WERI-Rb-1 (cell line): ENCODE measurements at regions not wholly inside any gene's neighbourhood (a gene's known extent, or its start where the extent isn't known, plus 50 kb on each side); places are given as distances from the start of the nearest gene placed in this dataset.

Experiments used
- DNase-seq: peaks from one replicate; pipeline ENCODE4 v3.0.0-alpha.2; 2020
- H3K27ac ChIP-seq: fragments of 250-450 bp; sonication (Bioruptor Pico); 2 replicates; pipeline ENCODE4 v1.5.1; 2020; ENCODE audit warnings: mild to moderate bottlenecking, moderate library complexity
- H3K27me3 ChIP-seq: fragments of 250-450 bp; sonication (Bioruptor Pico); 2 replicates; pipeline ENCODE4 v1.5.1; 2021; ENCODE audit warnings: mild to moderate bottlenecking, low read depth, moderate library complexity; ENCODE audit not compliant: insufficient read depth, severe bottlenecking
- H3K36me3 ChIP-seq: fragments of 250-450 bp; sonication (Bioruptor Pico); 2 replicates; pipeline ENCODE4 v1.5.1; 2020; ENCODE audit warnings: mild to moderate bottlenecking, moderate library complexity
- H3K4me3 ChIP-seq: 2 replicates; pipeline ENCODE4 v1.5.1; 2011; ENCODE audit warnings: low read depth, mild to moderate bottlenecking, control low read depth, low read length
- H3K9me3 ChIP-seq: fragments of 250-450 bp; sonication (Bioruptor Pico); 2 replicates; pipeline ENCODE4 v1.5.1; 2021; ENCODE audit warnings: mild to moderate bottlenecking, moderate library complexity; ENCODE audit not compliant: severe bottlenecking
- CTCF ChIP-seq: IDR thresholded peaks from 2 replicates; pipeline ENCODE4 v1.5.1; 2011; ENCODE audit warnings: low read depth, mild to moderate bottlenecking, control low read depth, inconsistent platforms, low read length

- Histone ChIP-seq H3K4me3 (no peak overlapping the region), H3K27me3 (no peaks in the 10 kb centered on the region), H3K27ac (no peak overlapping the region), H3K9me3 (no peaks in the 10 kb centered on the region), H3K36me3 (no peaks in the 10 kb centered on the region)
- no peak for TF ChIP-seq CTCF
- no peak for DNase-seq
Observed at GRCh38 chr7:17516771-17517170, 218.3 kb downstream of the AHR start.

DNA sequence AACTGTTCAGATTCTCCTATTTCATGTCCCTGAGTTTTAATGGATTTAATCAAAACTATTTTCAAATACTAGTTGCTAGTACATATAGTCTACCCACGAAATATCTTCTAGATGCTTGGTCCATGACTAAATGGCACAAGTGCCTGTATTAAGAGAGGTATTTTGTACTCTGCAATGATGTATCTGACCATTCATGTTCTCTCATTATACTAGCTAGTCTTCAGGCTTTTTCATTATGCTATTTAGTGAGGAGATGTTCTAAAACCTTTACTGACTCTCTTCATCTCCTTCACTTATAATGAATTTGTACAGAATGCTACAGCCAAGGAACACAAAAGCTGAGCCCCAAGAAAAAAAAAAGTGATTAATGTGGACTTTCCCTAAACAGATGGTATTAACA is 222.5 kb downstream of the AHR start:
- TF ChIP-seq CTCF = no peak
- Histone ChIP-seq H3K9me3 (no peaks in the 10 kb centered on the region), H3K27ac (no peak overlapping the region), H3K36me3 (no peaks in the 10 kb centered on the region), H3K4me3 (no peak overlapping the region), H3K27me3 (no peaks in the 10 kb centered on the region)
- no peak for DNase-seq

DNA sequence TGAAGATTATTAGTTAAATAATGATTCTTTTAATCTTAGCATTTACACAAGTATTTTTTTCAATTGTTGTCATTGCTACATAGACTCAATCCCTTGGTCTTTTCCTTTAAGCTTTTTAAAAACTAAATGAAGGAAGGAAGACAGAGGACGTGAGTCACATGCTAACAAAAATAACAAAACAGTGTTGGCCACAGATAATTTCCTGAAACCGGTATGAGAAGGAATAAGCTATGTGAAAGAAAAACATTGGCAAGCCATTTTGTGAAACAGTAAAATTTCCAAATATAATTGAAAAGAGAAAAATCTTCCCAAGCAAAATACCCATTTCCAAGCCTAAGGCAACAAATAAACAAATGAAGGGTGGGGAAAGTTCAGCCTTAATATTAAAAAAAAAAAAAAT is 223.0 kb downstream of the AHR start:
- no peaks in the 10 kb centered on the region for H3K27me3 ChIP-seq
- no peak overlapping the region for H3K27ac ChIP-seq
- H3K36me3 ChIP-seq = no peaks in the 10 kb centered on the region
- H3K9me3 ChIP-seq = no peaks in the 10 kb centered on the region
- no peak for TF ChIP-seq CTCF
- DNase-seq = no peak
- H3K4me3 ChIP-seq = no peak overlapping the region

DNA sequence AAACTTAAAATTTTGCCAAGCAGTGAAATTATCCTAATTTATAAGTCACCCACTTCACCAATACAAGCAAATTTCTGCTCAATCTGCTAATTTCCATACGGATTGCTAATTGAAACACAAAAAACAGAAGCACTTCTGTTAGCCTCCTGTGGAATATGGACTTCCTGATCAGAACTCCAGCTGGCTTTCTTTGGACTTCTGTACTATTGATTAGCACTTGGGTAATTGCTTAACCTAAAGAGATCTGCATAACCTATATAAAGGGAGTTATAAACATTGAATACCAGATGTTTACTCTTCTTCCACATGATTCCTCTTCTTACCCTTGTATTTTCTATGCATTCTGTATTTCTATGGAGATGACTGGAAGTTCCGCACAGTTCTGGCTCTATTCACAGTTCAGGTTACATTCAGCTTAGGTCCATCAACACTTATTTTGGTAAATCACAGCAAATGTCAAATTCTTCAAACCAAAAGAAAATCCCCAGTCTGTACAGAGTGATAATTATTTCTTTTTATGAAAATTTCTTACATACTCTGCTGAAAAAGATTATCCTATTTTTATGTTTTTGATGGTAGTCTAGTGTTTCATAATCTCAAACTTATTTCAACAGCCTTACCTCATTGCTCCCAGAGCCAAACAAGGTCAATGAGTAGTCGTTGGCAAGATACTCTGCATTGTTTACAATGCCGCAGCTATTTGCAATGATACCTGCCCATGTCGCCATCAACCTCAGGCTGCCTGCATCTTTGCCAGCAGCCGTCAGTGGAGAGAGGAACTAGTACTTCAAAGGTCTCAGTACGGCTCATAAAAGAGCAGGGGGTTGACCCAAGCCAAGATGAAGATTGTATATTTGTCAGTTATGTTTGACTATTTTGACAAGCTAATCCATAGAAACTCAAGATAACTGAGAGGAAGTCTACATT is 225.6 kb downstream of the AHR start:
- no peak for DNase-seq
- no peak for TF ChIP-seq CTCF
- Histone ChIP-seq H3K27ac (no peak overlapping the region), H3K36me3 (no peaks in the 10 kb centered on the region), H3K9me3 (no peaks in the 10 kb centered on the region), H3K4me3 (no peak overlapping the region), H3K27me3 (no peaks in the 10 kb centered on the region)

DNA sequence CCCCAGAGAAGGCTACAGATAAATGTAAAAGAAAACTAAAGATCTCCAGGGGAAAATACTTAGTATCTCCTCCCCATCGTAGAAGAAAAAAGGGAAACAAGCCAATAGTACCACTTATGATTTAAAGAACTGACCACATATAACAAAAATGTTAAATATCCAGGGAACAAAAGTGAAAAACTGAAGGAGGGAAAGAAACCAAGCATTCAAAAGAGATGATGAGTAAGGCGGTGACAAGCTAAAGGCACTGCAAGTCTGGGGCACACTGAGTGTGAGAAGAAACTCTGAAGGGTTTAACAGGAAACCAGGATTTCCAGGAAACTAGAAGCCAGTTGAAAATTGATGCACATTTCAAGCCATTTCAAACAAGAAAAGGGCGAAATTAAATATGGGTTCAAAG is 226.3 kb downstream of the AHR start:
- no peaks in the 10 kb centered on the region for H3K36me3 ChIP-seq
- H3K9me3 ChIP-seq = no peaks in the 10 kb centered on the region
- no peak for DNase-seq
- no peak for TF ChIP-seq CTCF
- H3K4me3 ChIP-seq = no peak overlapping the region
- H3K27ac ChIP-seq = no peak overlapping the region
- no peaks in the 10 kb centered on the region for H3K27me3 ChIP-seq

DNA sequence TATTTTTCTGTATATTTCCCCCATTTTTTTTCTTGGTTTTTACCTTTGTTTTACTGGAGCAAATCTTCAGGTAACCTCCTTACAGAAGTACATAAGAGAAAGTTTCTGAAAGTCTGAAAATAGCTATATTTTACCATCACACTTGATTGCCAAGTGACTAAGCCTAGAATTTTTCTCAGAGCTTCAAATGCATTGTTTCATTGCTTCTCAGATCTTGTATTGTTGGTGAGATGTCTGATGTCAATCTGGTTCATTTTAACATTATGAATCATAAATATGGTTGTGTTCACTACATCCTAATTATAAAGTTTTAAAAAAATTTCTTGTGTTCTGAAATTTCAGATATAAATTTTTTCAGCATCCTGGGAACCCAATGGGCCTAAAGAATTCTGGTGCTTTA is 228.2 kb downstream of the AHR start:
- Histone ChIP-seq H3K27ac (no peak overlapping the region), H3K9me3 (no peaks in the 10 kb centered on the region), H3K4me3 (no peak overlapping the region), H3K27me3 (no peaks in the 10 kb centered on the region), H3K36me3 (no peaks in the 10 kb centered on the region)
- no peak for TF ChIP-seq CTCF
- no peak for DNase-seq
